ENCODE measurements at regions not wholly inside any gene's neighbourhood (a gene's known extent, or its start where the extent isn't known, plus 50 kb on each side); places are given as distances from the start of the nearest gene placed in this dataset.
"Not testable (repeated sequence)": the region's sequence is repeated elsewhere in the genome, so short reads cannot be mapped to it uniquely, and the experiment has no call there.

GRCh38 chr9:65507897-65508296 is 167.8 kb upstream of the ZNG1E start:
- TF ChIP-seq EZH2 (IDR thresholded peaks at IDR 0.05); POLR2AphosphoS5 (IDR thresholded peaks at IDR 0.05; ENCODE audit: borderline replicate concordance, low read depth, low read length): not testable (repeated sequence)
